DOHH2 (cell line): ENCODE measurements at regions not wholly inside any gene's neighbourhood (a gene's known extent, or its start where the extent isn't known, plus 50 kb on each side); places are given as distances from the start of the nearest gene placed in this dataset.

Experiments
- EZH2phosphoT487 ChIP-seq: fragments of 200-600 bp; sonication (generic); IDR thresholded peaks from 2 replicates; pipeline ENCODE4 v1.6.1; 2017; ENCODE audit warnings: borderline replicate concordance, mild to moderate bottlenecking, antibody characterized with exemption, low read length, moderate library complexity, mixed read lengths
- TF ChIP-seq, protein P1 (sequence below): fragments of 200-600 bp; sonication (generic); IDR thresholded peaks from one replicate; pipeline ENCODE4 v1.5.1; 2014; ENCODE audit warnings: antibody characterized with exemption, mild to moderate bottlenecking, low read depth, low read length; ENCODE audit not compliant: poor library complexity, severe bottlenecking

DNA sequence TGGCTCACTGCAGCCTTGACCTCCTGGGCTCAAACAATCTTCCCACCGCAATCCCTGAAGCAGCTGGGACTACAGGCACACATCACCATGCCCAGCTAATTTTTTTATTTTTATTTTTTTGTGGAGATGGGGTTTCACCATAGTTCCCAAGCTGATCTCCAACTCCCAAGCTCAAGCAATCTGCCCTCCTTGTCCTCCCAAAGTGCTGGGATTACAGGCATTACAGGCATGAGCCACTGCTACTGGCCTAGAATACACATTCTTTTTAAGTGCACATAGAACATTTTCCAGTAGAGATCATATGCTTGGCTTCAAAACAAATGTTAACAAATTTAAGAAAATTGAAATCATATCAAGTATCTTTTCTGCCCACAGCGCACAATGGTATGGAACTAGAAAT, 176.8 kb upstream of the MARCKS start:
- TF ChIP-seq, protein P1, sequence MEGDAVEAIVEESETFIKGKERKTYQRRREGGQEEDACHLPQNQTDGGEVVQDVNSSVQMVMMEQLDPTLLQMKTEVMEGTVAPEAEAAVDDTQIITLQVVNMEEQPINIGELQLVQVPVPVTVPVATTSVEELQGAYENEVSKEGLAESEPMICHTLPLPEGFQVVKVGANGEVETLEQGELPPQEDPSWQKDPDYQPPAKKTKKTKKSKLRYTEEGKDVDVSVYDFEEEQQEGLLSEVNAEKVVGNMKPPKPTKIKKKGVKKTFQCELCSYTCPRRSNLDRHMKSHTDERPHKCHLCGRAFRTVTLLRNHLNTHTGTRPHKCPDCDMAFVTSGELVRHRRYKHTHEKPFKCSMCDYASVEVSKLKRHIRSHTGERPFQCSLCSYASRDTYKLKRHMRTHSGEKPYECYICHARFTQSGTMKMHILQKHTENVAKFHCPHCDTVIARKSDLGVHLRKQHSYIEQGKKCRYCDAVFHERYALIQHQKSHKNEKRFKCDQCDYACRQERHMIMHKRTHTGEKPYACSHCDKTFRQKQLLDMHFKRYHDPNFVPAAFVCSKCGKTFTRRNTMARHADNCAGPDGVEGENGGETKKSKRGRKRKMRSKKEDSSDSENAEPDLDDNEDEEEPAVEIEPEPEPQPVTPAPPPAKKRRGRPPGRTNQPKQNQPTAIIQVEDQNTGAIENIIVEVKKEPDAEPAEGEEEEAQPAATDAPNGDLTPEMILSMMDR: no peak
- no peak for TF ChIP-seq EZH2phosphoT487
